Heart left ventricle (tissue), 16 donors: ENCODE measurements at regions not wholly inside any gene's neighbourhood (a gene's known extent, or its start where the extent isn't known, plus 50 kb on each side); places are given as distances from the start of the nearest gene placed in this dataset.

Experiments
- ATAC-seq, 4 donors: fragments of 200-7000 bp; cut with Tn5 transposase; one replicate each; pipeline ENCODE4 v1.9.1; 2020 to 2022; ENCODE audit warnings: moderate library complexity in 4 of 4, mild to moderate bottlenecking in 3 of 4, moderate number of reproducible peaks in 1 of 4
- DNase-seq, 5 donors: peaks; one replicate each; pipeline ENCODE4 v3.0.0-alpha.2; 2020
- H3K27ac ChIP-seq, 12 donors: fragments of 200-600 bp; sonication (generic) in 4 of 12; one replicate each; pipeline versions ENCODE4 v1.5.0 to v1.8.0; 2016 to 2022; ENCODE audit warnings: mild to moderate bottlenecking in 2 of 12
- H3K27me3 ChIP-seq, 9 donors: fragments of 200-600 bp; sonication (generic) in 2 of 9; one replicate each; pipeline versions ENCODE4 v1.5.1 to v1.8.0; 2016 to 2022; ENCODE audit warnings: mild to moderate bottlenecking in 3 of 9
- H3K36me3 ChIP-seq, 9 donors: fragments of 200-600 bp; sonication (generic) in 2 of 9; one replicate each; pipeline versions ENCODE4 v1.5.0 to v1.8.0; 2018 to 2022; ENCODE audit warnings: mild to moderate bottlenecking in 2 of 9
- H3K4me1 ChIP-seq, 12 donors: fragments of 200-600 bp; sonication (generic) in 4 of 12; one replicate each; pipeline versions ENCODE4 v1.5.0 to v1.8.0; 2016 to 2022; ENCODE audit warnings: mild to moderate bottlenecking in 3 of 12
- H3K4me3 ChIP-seq, 12 donors: fragments of 200-600 bp; sonication (generic) in 4 of 12; one replicate each; pipeline versions ENCODE4 v1.5.0 to v1.8.0; 2017 to 2022; ENCODE audit warnings: mild to moderate bottlenecking in 9 of 12, moderate library complexity in 4 of 12
- H3K9me3 ChIP-seq, 12 donors: fragments of 200-600 bp; sonication (generic) in 4 of 12; one replicate each; pipeline versions ENCODE4 v1.5.0 to v1.8.0; 2016 to 2022; ENCODE audit warnings: mild to moderate bottlenecking in 1 of 12
- CTCF ChIP-seq, 12 donors: fragments of 200-600 bp; sonication (generic) in 4 of 12; IDR thresholded peaks; one replicate each; pipeline versions ENCODE4 v1.5.0 to v1.8.0; 2018 to 2022; ENCODE audit warnings: antibody characterized with exemption in 12 of 12, mild to moderate bottlenecking in 5 of 12
- POLR2A ChIP-seq, 2 donors: fragments of 450-650 bp; IDR thresholded peaks; one replicate each; pipeline ENCODE4 v1.6.1; 2017; ENCODE audit warnings: antibody characterized with exemption in 2 of 2, mild to moderate bottlenecking in 2 of 2, moderate library complexity in 2 of 2
- WGBS, 4 donors: extraction: QIAGEN DNeasy Blood & Tissue Kit in 2 of 4; methylation state at CpG; one replicate each; pipeline versions ENCODE4 v1.1.5 to v1.1.7; 2013 to 2018; 5-methylcytosine and 5-hydroxymethylcytosine counted together
- intact Hi-C, 10 donors: fragments of 100-400 bp; cut with DNase I; formaldehyde crosslinking; loops; one replicate each; pipeline versions ENCODE4 v1.11.1 to v1.14.2; 2022
- donor health status: ischemic (EF 13 %, LVEDD 7.1; RV severe dilation, severe dysfunction).
- donor health status: healthy with polysubstance abuse.
- donor health status: DM: no; HTN: yes; CAD: no.
- donor health status: DM: no; HTN: no; CAD: no.
- donor health status: ischemic (EF 25% LVEDD 6.9; RV normal size, moderate dysfunction).
- donor health status: ischemic (EF 25% LVEDD 5.7; RV mildly dilated, moderate dysfunction).
- donor health status: healthy.
- donor health status: DM: yes; HTN: yes; CAD: no.
- donor health status: ischemic (EF 35%, LVEDD 5.7; RV mildly dilated, moderate dysfunction).
- donor health status: nonischemic (EF 11% LVEDD 7.7; RV severe dilation, severe dysfunction).
- donor health status: DM: yes; HTN: yes; CAD: no.
- donor health status: PGD.
- donor health status: ischemic (EF 29% LVEDD 5.4; RV normal size, mild dysfunction).
- donor health status: nonischemic (EF 23%, LVEDD 6.1; RV moderate dilation, normal function).

- no peaks in the 10 kb centered on the region for H3K36me3 ChIP-seq
- ATAC-seq (no peak), DNase-seq (no peak)
- peaks cover 0 to 3% (median 0%) of the 10 kb centered on the region in 12 donors for H3K9me3 ChIP-seq
- no peak for TF ChIP-seq POLR2A (IDR thresholded peaks at IDR 0.05)
- H3K4me3 ChIP-seq = no peak overlapping the region
- H3K4me1 ChIP-seq = peaks cover 0 to 34% (median 0%) of the 10 kb centered on the region in 12 donors
- H3K27me3 ChIP-seq = no peaks in the 10 kb centered on the region
- intact Hi-C loops = no loop called here
- WGBS, 4 donors = 59 to 72% (median 68%) methylated on average over 3 of the region's 3 CpGs
- peak overlapping the region in 1 of 12 donors; percentile 53 for H3K27ac ChIP-seq
Observed at GRCh38 chr9:88927510-88927909, 63.8 kb upstream of the S1PR3 start.

- no peaks in the 10 kb centered on the region for H3K36me3 ChIP-seq
- H3K27me3 ChIP-seq = no peaks in the 10 kb centered on the region
- ATAC-seq (no peak), DNase-seq (no peak)
- peaks cover 0 to 23% (median 0%) of the 10 kb centered on the region in 12 donors for H3K4me1 ChIP-seq
- H3K9me3 ChIP-seq = peaks cover 0 to 3% (median 0%) of the 10 kb centered on the region in 12 donors
- intact Hi-C loops = no loop called here
- H3K27ac ChIP-seq = no peak overlapping the region
- TF ChIP-seq CTCF (IDR thresholded peaks at IDR 0.05) (no peak), POLR2A (IDR thresholded peaks at IDR 0.05) (no peak)
- WGBS, 4 donors = 79 to 95% (median 88%) methylated on average over 3 of the region's 3 CpGs
- no peak overlapping the region for H3K4me3 ChIP-seq
Observed at GRCh38 chr9:88930716-88931115, 60.6 kb upstream of the S1PR3 start.

- Histone ChIP-seq H3K4me3 (no peak overlapping the region), H3K9me3 (peaks cover 0 to 3% (median 0%) of the 10 kb centered on the region in 12 donors), H3K36me3 (no peaks in the 10 kb centered on the region), H3K27me3 (no peaks in the 10 kb centered on the region), H3K4me1 (peaks cover 0 to 17% (median 0%) of the 10 kb centered on the region in 12 donors), H3K27ac (no peak overlapping the region)
- WGBS, 4 donors = 87 to 93% (median 90%) methylated on average over 13 of the region's 13 CpGs
- no peak for ATAC-seq
- TF ChIP-seq CTCF (IDR thresholded peaks at IDR 0.05) = no peak
- no peak for TF ChIP-seq POLR2A (IDR thresholded peaks at IDR 0.05)
- intact Hi-C loops = no loop called here
- no peak for DNase-seq
Observed at GRCh38 chr9:88932766-88933165, 58.5 kb upstream of the S1PR3 start.

- Histone ChIP-seq H3K9me3 (peaks cover 0 to 3% (median 0%) of the 10 kb centered on the region in 12 donors), H3K4me3 (no peak overlapping the region), H3K36me3 (no peaks in the 10 kb centered on the region), H3K27ac (no peak overlapping the region), H3K27me3 (no peaks in the 10 kb centered on the region), H3K4me1 (peaks cover 0 to 15% (median 0%) of the 10 kb centered on the region in 12 donors)
- no peak for TF ChIP-seq POLR2A (IDR thresholded peaks at IDR 0.05)
- no peak for TF ChIP-seq CTCF (IDR thresholded peaks at IDR 0.05)
- ATAC-seq = no peak
- intact Hi-C loops = no loop called here
- DNase-seq = no peak
- WGBS, 4 donors = 66 to 80% (median 72%) methylated on average over 11 of the region's 11 CpGs
Observed at GRCh38 chr9:88933607-88934379, 57.5 kb upstream of the S1PR3 start.
